C4-2B (cell line): ENCODE measurements at regions not wholly inside any gene's neighbourhood (a gene's known extent, or its start where the extent isn't known, plus 50 kb on each side); places are given as distances from the start of the nearest gene placed in this dataset.

Experiments
- H3K27ac ChIP-seq: fragments of 450-650 bp; 2 replicates; pipeline ENCODE4 v1.5.1; 2017
- ZFX ChIP-seq: fragments of 450-650 bp; IDR thresholded peaks from 2 replicates; pipeline ENCODE4 v1.6.1; 2017
- TF ChIP-seq, protein P1 (sequence below): fragments of 450-650 bp; conservative IDR thresholded peaks from 2 replicates; pipeline ENCODE4 v1.5.1; 2017; ENCODE audit warnings: mild to moderate bottlenecking

DNA sequence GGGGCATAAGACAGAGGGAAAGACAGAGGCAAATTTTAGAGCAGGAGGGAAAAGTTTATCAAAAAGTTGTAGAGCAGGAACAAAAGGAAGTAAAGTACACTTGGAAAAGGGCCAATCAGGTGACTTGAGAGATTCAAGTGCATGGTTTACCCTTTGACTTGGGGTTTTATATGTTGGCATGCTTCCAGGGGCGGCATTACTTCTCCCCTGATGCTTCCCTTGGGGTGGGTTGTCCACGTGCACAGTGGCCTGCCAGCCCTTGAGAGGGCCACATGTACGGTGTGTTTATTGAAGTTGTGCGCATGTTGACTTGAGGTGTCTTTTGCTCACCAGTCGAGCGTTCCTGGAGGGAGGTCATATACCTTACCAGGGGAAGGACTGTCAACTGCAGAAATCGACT is 259.5 kb upstream of the JARID2 start:
- no peak overlapping the region for H3K27ac ChIP-seq
- TF ChIP-seq, protein P1, sequence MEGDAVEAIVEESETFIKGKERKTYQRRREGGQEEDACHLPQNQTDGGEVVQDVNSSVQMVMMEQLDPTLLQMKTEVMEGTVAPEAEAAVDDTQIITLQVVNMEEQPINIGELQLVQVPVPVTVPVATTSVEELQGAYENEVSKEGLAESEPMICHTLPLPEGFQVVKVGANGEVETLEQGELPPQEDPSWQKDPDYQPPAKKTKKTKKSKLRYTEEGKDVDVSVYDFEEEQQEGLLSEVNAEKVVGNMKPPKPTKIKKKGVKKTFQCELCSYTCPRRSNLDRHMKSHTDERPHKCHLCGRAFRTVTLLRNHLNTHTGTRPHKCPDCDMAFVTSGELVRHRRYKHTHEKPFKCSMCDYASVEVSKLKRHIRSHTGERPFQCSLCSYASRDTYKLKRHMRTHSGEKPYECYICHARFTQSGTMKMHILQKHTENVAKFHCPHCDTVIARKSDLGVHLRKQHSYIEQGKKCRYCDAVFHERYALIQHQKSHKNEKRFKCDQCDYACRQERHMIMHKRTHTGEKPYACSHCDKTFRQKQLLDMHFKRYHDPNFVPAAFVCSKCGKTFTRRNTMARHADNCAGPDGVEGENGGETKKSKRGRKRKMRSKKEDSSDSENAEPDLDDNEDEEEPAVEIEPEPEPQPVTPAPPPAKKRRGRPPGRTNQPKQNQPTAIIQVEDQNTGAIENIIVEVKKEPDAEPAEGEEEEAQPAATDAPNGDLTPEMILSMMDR: no peak
- no peak for TF ChIP-seq ZFX

DNA sequence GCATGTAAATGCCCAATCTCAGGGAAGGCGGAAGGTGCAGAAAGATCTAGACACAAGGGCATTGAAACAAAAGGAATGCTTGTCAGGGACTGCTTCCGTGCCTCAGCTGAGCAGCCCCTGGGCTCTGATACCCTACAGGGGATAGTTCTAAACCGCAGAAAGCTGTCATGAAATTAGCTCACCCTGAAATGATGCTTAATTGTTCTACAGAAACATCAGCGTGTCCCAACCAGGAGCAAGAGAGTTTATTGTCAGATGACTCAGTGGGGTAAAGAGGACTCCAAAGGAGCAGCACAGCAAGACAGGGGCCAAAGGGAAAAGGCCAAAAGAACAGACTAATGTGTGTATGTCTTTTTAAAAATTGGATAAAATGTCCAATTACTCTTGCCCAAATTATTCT is 258.4 kb upstream of the JARID2 start:
- H3K27ac ChIP-seq: no peak overlapping the region
- TF ChIP-seq, protein P1: no peak
- no peak for TF ChIP-seq ZFX

DNA sequence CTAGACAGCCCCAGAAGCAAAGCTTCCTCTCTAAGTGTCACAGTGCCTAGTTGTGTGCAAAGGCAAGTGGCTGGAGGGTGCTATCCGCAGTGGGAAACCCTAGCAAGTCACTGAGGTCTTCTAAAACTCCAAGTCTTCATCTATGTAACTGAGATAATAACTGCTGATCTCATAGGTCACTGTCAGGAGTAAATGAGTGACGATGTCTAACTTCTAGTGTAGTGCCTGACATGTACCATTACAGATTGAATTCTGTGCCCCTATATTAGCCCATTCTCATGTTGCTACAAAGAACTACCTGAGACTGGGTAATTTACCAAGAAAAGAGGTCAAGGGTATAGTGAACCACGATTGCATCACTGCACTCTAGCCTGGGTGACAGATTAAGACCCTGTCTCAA is 253.5 kb upstream of the JARID2 start:
- H3K27ac ChIP-seq: no peak overlapping the region
- TF ChIP-seq ZFX: no peak
- TF ChIP-seq, protein P1: no peak

DNA sequence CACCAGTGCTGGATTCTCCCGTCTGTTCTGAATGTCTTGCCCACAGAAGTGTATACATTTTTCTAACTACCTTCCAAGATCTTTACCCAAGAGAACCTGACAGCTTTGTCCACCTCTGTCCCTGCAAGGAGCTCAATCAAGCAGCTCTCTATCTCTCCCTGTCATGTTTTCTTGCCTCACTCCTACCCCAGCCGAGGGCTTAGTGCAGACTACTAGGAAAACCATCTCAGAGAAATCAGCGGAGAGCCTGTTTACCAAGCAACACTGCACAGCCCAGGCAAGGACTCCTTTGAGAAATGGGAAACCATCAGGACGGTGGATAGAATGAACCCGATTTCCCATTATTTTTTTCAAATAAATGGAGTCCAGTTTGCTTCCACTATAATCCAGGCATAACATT is 250.7 kb upstream of the JARID2 start:
- TF ChIP-seq, protein P1: no peak
- TF ChIP-seq ZFX: no peak
- H3K27ac ChIP-seq: no peak overlapping the region

DNA sequence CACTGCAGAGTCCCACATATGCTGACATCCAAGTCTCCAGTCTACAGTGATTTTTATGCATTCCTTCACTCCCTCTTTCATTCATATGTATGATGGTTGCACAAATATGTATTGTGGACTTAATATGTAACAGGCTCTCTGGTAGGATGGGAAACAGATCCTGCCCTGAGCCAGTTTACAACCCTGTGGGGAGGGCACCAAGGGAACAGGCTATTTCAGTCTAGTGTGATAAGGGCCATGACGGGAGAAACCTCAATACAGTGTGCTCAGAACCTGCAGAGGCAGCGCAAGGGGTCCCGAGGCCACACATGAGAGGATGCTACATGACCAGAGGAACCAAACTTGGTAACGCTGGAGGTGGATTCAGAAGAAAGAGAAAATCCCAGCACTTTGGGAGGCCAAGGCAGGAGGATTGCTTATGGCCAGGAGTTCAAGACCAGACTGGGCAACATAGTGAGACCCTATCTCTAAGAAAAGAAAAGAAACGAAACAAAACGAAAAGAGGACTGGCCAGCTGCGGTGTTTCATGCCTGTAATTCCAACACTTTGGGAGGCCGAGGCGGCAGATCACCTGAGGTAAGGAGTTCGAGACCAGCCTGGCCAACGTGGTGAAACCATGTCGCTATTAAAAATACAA is 249.8 kb upstream of the JARID2 start:
- TF ChIP-seq ZFX: no peak
- TF ChIP-seq, protein P1: no peak
- H3K27ac ChIP-seq: no peak overlapping the region

DNA sequence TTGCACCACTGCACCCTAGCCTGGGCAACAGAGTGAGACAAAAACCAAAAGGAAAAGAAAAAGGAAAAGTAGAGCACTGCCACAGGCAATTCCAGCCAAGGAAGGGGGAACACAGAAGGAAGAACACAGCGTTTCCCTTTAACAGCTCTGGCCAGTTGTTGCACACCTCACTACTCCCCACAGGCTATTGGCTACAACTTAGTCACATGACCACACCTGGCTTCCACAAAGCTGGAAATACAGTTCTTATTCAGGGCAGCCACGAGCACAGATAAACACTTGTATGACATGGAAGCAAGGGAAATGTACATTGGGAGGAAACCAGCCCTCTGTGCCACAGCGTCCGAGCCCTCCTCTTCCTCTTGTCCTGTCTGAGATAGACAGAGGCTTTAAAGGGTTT is 249.0 kb upstream of the JARID2 start:
- H3K27ac ChIP-seq: no peak overlapping the region
- TF ChIP-seq, protein P1: no peak
- no peak for TF ChIP-seq ZFX

DNA sequence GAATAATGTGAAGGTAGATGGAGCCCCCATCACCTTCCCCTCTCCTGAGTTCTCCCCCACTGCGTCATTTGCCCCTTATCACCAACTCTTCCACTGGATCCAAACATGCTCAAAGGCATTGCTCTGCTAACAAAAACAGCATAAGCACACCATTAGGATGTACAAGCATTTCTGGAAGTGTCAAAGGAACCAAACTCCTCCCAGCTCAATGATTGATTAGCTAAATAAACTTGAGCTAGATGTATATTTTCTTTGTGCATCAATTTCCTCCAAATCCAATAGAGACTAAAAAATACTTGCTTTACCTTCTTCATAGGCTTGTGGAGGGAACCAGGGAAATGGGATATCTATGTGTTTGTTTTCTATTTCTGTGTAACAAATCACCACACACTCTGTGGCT is 248.4 kb upstream of the JARID2 start:
- TF ChIP-seq, protein P1: no peak
- no peak for TF ChIP-seq ZFX
- H3K27ac ChIP-seq: no peak overlapping the region
